Heart right ventricle (tissue), 16 donors: ENCODE measurements at regions not wholly inside any gene's neighbourhood (a gene's known extent, or its start where the extent isn't known, plus 50 kb on each side); places are given as distances from the start of the nearest gene placed in this dataset.

Experiments used
- ATAC-seq, 8 donors: fragments of 200-7000 bp; cut with Tn5 transposase; one replicate each; pipeline ENCODE4 v1.9.1; 2020; ENCODE audit warnings: mild to moderate bottlenecking in 8 of 8, moderate library complexity in 8 of 8, moderate number of reproducible peaks in 1 of 8
- DNase-seq, 2 donors: peaks; one replicate each; pipeline ENCODE4 v3.0.0-alpha.2; 2020
- H3K27ac ChIP-seq, 10 donors: fragments of 200-600 bp; sonication (generic) in 2 of 10; one replicate each; pipeline versions ENCODE4 v1.5.0 to v1.8.0; 2020 to 2022; ENCODE audit warnings: mild to moderate bottlenecking in 3 of 10
- H3K27me3 ChIP-seq, 7 donors: fragments of 200-600 bp; one replicate each; pipeline ENCODE4 v1.8.0; 2021 to 2022; ENCODE audit warnings: mild to moderate bottlenecking in 2 of 7
- H3K36me3 ChIP-seq, 9 donors: fragments of 200-600 bp; sonication (generic) in 1 of 9; one replicate each; pipeline versions ENCODE4 v1.5.0 to v1.8.0; 2020 to 2022; ENCODE audit warnings: mild to moderate bottlenecking in 2 of 9
- H3K4me1 ChIP-seq, 9 donors: fragments of 200-600 bp; sonication (generic) in 1 of 9; one replicate each; pipeline versions ENCODE4 v1.5.0 to v1.8.0; 2020 to 2022; ENCODE audit warnings: mild to moderate bottlenecking in 4 of 9
- H3K4me3 ChIP-seq, 10 donors: fragments of 200-600 bp; sonication (generic) in 2 of 10; one replicate each; pipeline versions ENCODE4 v1.5.0 to v1.8.0; 2020 to 2022; ENCODE audit warnings: mild to moderate bottlenecking in 7 of 10, moderate library complexity in 2 of 10
- H3K9me3 ChIP-seq, 11 donors: fragments of 200-600 bp in 10 of 11; sonication (generic) in 2 of 11; one replicate each; pipeline versions ENCODE4 v1.5.0 to v1.8.0; 2013 to 2022; ENCODE audit warnings: mild to moderate bottlenecking in 2 of 11, control low read depth in 1 of 11, moderate library complexity in 1 of 11
- CTCF ChIP-seq, 9 donors: fragments of 200-600 bp; sonication (generic) in 2 of 9; IDR thresholded peaks; one replicate each; pipeline versions ENCODE4 v1.5.0 to v1.8.0; 2021 to 2022; ENCODE audit warnings: antibody characterized with exemption in 9 of 9, mild to moderate bottlenecking in 5 of 9, moderate library complexity in 1 of 9
- WGBS, 2 donors: extraction: QIAGEN DNeasy Blood & Tissue Kit; methylation state at CpG; one replicate each; pipeline ENCODE4 v1.1.7; 2013; ENCODE audit warnings: inconsistent platforms in 1 of 2; 5-methylcytosine and 5-hydroxymethylcytosine counted together
- intact Hi-C, 10 donors: fragments of 100-400 bp; cut with DNase I; formaldehyde crosslinking; loops; one replicate each; pipeline versions ENCODE4 v1.11.1 to v1.14.2; 2022
- donor health status: Arrhythmogenic right ventricular cardiomyopathy.
- donor health status: ischemic (EF 13 %, LVEDD 7.1; RV severe dilation, severe dysfunction).
- donor health status: healthy with polysubstance abuse.
- donor health status: DM: no; HTN: yes; CAD: no.
- donor health status: DM: no; HTN: no; CAD: no.
- donor health status: ischemic (EF 25% LVEDD 6.9; RV normal size, moderate dysfunction).
- donor health status: ischemic (EF 25% LVEDD 5.7; RV mildly dilated, moderate dysfunction).
- donor health status: healthy.
- donor health status: DM: yes; HTN: yes; CAD: no.
- donor health status: Ischemic cardiomyopathy.
- donor health status: ischemic (EF 35%, LVEDD 5.7; RV mildly dilated, moderate dysfunction).
- donor health status: nonischemic (EF 11% LVEDD 7.7; RV severe dilation, severe dysfunction).
- donor health status: DM: yes; HTN: yes; CAD: no.
- donor health status: PGD.
- donor health status: ischemic (EF 29% LVEDD 5.4; RV normal size, mild dysfunction).
- donor health status: nonischemic (EF 23%, LVEDD 6.1; RV moderate dilation, normal function).

GRCh38 chr18:71597219-71597618 lies 946.9 kb downstream of the CBLN2 start:
- no peak overlapping the region for H3K27ac ChIP-seq
- TF ChIP-seq CTCF (IDR thresholded peaks at IDR 0.05), result no peak
- no peak overlapping the region for H3K4me3 ChIP-seq
- H3K36me3 ChIP-seq, result no peaks in the 10 kb centered on the region
- H3K4me1 ChIP-seq, result no peaks in the 10 kb centered on the region
- no peak for DNase-seq
- H3K27me3 ChIP-seq, result no peaks in the 10 kb centered on the region
- intact Hi-C loops, result no loop called here
- 38 to 51% methylated on average over 1 of the region's 1 CpG for WGBS, 2 donors
- peaks cover 0 to 6% (median 0%) of the 10 kb centered on the region in 11 donors for H3K9me3 ChIP-seq
- ATAC-seq, result no peak

- DNase-seq, result no peak
- H3K27ac ChIP-seq, result no peak overlapping the region
- WGBS, 2 donors, result 60 to 79% methylated on average over 4 of the region's 4 CpGs
- no peaks in the 10 kb centered on the region for H3K27me3 ChIP-seq
- TF ChIP-seq CTCF (IDR thresholded peaks at IDR 0.05), result no peak
- no peak overlapping the region for H3K4me3 ChIP-seq
- intact Hi-C loops, result loop anchor here in 1 of 10 donors (10.0 kb wide), 1 partner anchor 58 kb away; no protein-coding TSS in a partner anchor
- ATAC-seq, result no peak
- H3K4me1 ChIP-seq, result no peaks in the 10 kb centered on the region
- no peaks in the 10 kb centered on the region for H3K36me3 ChIP-seq
- peaks cover 0 to 23% (median 0%) of the 10 kb centered on the region in 11 donors for H3K9me3 ChIP-seq
Measured at GRCh38 chr18:71583252-71583651, 960.9 kb downstream of the CBLN2 start.

GRCh38 chr18:71554686-71555085 lies 989.5 kb downstream of the CBLN2 start:
- Histone ChIP-seq H3K27ac (no peak overlapping the region), H3K27me3 (no peaks in the 10 kb centered on the region), H3K9me3 (peaks cover 0 to 24% (median 0%) of the 10 kb centered on the region in 11 donors), H3K36me3 (no peaks in the 10 kb centered on the region), H3K4me1 (no peaks in the 10 kb centered on the region), H3K4me3 (no peak overlapping the region)
- WGBS, 2 donors, result 46 to 55% methylated on average over 2 of the region's 2 CpGs
- TF ChIP-seq CTCF (IDR thresholded peaks at IDR 0.05), result no peak
- DNase-seq (no peak), ATAC-seq (no peak)
- intact Hi-C loops, result no loop called here

- intact Hi-C loops, result no loop called here
- no peaks in the 10 kb centered on the region for H3K4me1 ChIP-seq
- ATAC-seq, result no peak
- no peak for DNase-seq
- peaks cover 0 to 42% (median 12%) of the 10 kb centered on the region in 11 donors for H3K9me3 ChIP-seq
- no peaks in the 10 kb centered on the region for H3K36me3 ChIP-seq
- no peak for TF ChIP-seq CTCF (IDR thresholded peaks at IDR 0.05)
- no peaks in the 10 kb centered on the region for H3K27me3 ChIP-seq
- WGBS, 2 donors, result 72 to 81% methylated on average over 3 of the region's 3 CpGs
- H3K4me3 ChIP-seq, result no peak overlapping the region
- H3K27ac ChIP-seq, result no peak overlapping the region
Measured at GRCh38 chr18:71541643-71542042, 1002.5 kb downstream of the CBLN2 start.
